GM21360 (cell line): ENCODE measurements at regions not wholly inside any gene's neighbourhood (a gene's known extent, or its start where the extent isn't known, plus 50 kb on each side); places are given as distances from the start of the nearest gene placed in this dataset.

ENCODE experiments used
- ATAC-seq: cut with Tn5 transposase; IDR thresholded peaks from one replicate; pipeline ENCODE4 v1.9.1; 2021; ENCODE audit warnings: mild to moderate bottlenecking, moderate library complexity; ENCODE audit not compliant: unreplicated experiment

DNA sequence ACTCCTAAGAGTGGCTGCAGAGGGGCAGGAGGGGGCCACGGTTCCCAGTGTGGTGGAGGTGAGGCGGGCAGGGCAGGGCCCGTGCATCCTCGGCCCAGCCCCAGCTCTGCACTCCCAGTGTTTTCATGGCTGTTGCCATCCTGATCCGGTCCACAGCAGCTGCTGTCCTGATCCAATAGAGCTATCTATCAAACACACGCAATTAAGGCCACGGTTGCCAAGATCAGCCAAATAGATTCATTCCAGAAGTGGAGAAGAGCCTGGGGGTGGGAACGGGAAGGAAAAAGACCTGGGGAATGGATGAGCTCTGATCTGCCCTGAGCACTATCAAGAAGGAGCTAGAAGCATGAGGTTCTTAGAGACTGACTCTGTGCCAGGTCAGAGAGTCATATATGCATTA, 160.9 kb upstream of the SYT13 start:
- no peak for ATAC-seq

DNA sequence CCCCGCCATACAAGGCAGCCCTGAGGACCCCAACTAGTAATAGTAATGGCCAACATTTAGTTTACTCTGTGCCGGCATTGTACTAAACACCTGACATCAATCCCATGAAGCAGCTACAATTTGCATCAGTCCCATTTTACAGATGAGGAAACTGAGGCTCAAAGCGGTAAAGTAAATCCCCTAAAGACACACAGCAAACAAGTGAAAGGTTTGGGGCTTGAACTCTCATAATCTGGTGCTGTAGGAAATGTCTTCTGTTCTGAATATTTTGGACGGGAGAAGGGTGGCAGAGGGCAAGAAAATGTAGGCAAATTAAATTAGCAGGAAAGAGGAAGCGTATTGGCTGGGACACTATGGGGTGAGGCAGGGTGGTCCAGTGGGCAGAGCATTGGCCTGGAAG, 160.3 kb upstream of the SYT13 start:
- no peak for ATAC-seq

DNA sequence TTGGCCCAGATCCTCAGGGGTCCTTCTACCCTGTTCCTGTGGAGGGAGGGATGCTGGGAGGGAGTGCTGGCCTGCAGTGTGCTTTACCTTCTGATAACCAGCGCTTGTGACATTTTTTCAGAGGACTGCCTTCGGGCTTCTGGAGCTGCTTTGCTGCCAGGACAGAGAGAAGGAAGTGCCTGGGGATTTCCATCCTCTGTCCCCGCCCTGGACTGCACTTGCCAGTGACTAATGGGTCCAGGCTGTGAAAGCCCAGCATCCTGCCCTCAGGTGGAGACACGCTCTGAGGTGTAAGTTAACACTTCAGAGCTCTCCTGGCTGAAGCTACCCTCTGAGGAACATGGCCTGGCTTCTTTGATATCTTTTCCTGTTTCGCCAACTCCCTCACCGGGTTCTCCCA, 158.7 kb upstream of the SYT13 start:
- ATAC-seq, result no peak

DNA sequence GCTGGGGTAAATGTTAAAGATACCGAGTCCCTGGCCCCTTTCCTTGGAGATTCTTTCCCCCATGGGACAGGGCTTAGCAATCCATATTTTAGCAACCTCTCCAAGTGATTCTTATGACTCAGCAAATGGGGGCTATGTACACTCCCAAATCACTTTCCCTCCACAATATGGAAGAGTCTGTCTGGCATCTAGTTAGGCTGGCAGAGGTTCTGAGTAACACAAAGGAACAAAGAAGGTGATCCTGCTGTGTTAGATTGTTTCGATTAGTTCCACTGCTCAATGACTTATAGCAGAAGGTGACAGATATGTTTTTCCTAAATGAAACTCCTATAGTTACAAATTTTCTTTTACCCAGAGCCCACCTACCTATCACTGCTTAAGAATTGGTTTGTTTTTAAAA, 154.0 kb upstream of the SYT13 start:
- ATAC-seq, result no peak

DNA sequence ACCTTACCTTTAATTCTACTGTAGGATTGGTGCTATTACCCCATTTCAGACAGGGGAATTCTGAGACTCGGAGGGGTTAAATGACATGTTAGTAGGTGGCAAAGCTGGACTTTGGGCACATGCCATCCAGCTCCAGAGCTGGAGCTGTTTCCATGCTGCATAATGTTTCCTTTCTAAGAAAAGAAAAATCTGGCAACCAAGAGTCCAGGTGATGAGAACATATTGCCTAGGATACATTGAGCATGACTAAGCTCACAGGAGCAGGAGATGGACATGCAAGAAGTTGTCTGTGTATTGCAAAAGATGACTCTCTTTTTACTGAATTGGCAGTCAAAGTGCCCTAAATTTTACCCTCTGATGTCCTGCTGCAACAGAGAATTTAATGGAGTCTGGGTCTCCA, 150.8 kb upstream of the SYT13 start:
- ATAC-seq, result no peak

DNA sequence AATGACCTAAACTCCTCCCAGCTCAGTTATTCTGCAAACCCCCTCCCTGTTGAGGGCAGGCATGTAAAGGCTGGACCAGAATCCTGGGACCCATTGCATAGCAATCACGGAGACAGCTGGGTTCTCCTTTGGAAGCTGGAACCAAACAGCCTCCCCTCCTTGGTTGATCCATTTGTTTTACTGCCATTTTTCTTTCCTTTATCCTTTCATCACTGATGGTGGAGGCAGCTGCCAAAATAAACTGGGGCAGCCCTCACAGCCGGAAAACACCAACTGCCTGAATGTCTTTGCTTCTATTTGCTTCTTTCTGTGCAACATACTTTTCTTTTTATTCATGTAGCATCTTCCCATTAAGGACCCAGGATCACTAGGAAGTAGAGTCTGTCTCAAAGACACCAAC, 150.0 kb upstream of the SYT13 start:
- ATAC-seq, result no peak

DNA sequence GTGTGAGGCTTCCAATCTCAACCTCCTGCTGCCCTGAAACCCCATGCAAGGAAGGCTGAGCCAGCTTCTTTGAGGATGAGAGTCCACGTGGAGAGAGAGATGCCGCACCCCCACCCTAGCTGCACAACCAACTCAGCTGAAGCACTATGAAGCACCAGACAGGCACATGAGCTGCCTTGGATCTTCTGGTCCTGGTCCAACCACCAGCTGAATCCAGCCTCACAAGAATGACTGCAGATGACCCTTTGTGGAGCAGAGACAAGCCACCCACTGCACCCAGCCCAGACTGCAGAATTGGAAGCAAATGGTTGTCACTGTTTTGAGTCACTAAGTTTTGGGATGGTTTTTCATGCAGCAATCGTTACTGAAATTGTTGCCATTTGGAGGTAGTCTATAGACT, 149.6 kb upstream of the SYT13 start:
- no peak for ATAC-seq

DNA sequence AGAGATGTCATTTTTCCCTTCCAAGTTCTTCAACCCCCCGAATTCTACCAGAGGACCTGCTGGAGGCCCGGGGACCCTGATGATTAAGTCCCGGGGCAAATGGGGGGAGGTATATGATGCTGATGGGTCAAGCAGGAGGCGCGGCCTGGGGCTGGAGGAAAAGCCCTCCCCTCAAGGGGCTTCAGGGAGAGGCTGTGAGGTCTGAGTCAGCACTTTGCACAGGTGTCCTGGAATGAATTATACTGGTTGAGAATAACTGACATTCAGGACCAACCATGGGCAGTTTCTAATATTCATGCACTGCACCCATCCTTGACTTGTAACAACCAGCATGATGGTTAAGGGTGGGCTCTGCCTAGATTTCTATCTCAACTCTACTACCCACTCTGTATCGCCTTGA, 146.8 kb upstream of the SYT13 start:
- no peak for ATAC-seq

DNA sequence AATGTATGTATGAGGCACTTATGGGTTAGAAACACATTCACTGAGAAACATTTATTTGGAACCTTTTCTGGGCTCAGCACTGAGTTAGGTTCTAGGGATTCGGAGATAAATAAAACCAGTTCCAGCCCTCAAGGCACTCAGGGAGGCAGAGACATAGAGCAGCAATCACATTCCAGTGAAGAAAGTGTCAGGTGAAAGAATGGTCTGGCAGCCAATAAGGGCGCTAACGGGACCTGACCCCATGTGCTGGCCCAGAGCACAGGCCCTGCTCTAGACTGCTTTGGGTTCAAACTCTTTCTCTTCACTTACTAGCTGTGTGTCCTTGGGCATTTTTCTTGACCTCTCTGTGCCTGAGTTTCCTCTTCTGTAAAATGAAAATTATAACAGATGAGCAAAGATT, 146.0 kb upstream of the SYT13 start:
- no peak for ATAC-seq

DNA sequence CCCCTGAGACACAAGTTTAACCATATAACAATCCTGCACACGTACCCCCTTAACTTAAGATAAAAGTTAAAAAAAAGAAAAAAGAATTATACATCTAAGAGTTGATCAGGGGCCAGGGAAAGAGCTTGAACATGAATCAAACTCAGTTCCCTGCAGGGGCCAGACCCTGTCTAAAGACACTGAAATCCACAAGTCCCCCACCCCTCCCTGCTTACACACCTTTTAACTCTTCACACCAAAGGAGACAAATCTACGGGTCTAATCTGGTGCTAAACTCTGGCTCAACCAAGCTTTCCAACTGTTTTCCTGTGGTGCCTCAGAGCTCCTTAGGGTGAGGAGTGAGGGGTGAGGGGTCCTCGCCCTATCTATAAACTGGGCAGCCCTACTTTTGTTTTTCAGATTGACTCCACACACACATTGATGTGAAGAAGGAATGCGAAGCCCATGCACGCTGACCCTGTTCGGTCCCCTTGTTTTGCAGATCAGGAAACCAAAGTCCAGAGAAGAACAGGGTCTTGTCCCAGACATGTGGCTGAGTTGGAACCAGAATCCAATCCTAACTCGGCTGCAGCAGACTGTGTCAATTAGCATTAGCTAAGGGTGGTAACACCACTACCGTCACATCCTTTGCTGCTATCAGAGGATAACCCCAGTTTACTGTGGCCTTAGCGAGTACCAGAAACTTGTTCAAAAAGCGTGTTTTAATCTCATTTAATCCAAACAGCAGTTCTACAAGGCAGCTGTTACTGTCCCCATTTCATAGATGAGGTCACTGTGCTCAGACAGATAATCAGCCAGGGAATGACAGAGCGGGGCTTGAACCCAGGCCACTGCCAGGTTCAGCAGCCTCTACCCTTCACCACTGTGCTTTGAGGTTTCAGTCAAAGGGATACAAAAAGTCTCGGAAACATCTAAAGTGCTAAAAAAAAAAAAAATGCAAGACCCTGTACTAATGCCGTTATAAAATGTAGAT, 145.2 kb upstream of the SYT13 start:
- ATAC-seq, result no peak

DNA sequence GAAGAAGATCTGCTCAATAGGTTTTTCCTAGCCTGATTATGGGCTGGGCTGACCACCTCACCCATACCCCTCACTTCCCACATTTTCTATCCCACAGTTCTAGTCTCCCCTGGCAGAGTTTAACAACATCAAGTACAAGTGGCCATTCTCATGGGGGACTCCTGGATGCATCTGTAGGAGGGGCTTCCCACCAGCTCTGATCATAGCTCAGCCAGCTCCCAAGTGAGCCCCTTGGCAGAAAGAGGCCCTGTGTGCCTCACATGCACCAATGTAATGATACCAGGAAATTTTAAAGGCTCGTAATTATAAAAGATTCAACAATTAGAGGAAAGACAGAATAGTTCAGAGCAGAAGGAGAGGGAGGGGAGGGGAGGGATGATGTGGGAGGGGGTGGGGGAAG, 144.2 kb upstream of the SYT13 start:
- ATAC-seq, result no peak

DNA sequence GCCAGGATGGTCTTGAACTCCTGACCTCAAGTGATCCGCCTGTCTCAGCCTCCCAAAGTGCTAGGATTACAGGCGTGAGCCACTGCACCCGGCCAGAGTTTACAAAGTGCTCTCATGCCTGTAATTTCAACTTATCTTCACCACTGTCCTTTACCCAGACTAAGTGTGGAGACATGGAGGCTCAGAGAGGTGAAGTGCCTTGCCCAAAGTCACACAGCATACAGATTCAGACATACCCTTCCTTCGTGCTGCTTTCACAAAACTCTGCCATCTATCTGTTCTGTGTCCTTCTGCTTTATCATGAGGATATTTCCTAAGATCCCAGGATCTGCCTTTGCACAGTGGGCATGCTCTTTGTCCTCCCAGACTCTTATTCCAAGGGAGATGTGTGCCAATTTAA, 143.6 kb upstream of the SYT13 start:
- ATAC-seq, result no peak

DNA sequence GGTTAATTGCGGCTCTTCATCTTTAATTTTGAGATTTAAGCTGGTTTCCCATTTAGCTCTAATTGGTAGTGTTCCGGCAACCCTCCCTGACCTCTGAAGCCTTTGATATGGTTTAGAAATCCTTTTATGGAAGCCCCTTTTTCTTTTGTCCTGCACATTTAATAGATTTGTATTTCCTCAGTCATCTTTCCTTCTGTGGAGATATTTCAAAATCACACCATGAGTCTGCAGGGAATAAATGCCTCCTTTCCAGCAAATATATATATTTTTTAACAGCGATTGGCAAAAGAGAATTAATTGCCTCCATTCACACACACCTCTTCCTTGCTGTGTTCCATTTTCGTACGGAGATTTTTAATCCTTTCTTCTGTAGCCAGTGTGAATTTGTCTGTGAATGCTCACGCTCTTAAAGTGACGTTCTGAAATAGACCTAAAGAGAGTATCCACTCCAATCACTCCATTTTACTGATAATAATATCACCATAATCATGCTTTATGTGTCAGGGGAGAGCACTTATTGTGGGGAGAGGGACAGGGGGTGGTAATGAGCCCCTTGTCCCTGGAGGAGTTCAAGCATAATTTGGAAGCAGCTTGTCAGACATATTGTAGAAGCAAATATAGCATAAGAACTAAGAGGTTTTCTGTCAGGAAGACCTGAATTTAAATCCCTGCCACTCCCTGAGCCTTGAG, 142.5 kb upstream of the SYT13 start:
- no peak for ATAC-seq

DNA sequence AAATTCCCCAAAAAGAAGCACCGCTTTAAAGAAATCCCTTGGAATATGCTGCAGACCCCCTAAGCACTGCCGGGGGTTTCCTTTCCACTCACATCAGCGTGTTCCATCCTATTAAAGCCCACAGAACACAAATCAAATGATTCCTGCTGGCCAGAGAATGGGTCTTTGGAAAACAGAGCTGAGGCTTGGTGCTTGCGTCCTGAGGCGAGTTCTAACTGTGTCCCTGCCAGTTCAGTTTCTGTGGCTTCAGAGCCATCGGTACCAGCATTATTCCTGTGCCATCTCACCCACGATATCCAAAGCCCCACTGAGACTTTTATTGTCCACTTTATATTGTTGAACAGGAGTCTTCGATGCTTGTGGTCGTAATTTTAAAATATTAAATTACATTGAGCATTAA, 142.0 kb upstream of the SYT13 start:
- no peak for ATAC-seq

DNA sequence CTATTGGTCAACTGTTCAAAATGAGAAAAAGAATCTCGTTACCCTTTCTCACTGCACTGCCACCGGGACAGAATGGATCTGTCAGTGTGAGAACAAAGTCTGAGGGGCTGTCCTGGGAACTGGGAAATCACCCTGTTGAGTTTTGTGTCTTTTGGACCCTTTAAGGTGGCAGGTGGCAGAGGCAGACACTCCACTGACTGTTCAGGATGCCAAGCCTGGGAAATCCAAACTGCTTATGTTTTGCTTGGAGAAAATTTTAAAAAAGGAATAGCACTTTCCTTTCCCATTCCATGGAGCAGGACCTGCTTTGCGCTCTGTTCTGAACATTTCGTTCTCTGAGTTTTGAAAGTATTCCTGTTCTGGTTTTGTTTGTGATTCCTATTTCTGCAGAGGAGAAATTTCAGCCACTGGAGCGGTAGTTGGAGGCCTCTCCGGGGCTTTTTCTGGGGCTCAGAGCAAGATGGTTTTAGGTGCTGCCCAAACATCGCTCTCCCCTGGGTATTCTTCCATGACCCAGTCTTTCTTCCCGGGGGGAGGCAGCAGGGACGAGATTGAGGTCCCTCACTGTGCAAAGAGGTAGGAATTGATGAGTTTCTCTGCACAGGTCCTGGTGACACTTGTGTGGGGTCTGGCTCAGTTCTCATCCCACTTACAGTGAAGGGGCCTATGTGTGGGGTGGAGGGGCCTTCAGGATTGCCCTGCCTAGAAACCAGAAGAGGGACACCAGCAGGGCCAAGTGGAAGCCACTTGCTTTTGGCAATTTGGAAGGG, 138.5 kb upstream of the SYT13 start:
- no peak for ATAC-seq

DNA sequence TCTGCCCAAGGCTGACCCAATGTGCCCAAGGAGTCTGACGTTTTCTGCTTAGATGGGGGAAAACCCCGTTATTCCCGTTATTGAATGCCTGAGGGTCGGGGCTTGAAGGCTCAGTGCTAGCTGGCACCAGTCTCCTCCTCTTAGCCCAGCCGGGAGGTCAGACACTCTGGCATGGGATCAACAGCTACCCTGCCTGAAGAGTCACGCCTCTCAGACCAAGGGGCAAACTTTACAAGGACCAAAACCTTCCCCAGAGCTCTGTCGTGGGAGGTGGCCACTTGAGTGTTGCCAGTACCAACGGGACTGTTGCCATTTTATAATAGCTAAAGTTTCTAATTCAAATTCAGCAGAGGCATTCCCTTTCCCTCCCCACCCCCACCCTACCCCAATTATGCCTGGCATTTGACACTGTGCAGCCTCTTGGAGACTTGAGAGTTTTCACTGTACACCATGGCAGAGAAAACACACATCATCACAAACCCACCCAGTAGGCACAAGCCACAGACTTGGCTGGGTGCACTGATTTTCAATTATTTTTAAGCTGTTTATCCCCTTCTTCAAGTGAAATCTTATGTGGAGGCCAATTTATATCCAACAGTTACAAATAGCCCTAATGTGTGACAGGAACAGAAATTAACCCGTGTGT, 137.5 kb upstream of the SYT13 start:
- no peak for ATAC-seq

DNA sequence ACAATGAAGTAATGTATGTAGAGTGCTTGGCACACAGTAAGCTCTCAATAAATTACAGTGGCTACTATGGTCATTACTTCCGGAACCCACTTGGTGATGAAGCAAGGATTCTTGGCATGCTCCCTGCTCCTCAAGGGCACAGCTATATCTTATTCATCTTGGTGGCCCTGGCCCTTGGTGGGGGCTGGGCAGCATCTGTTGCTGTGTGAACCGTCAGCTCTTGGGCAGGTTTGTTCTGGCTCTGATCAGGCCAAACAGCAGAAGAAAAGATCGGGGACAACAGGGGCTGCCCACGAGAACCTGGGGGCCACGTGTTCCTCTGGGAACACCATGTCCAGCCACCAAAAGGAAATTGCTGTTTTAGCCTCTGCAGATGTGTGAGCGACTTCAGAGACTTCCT, 136.9 kb upstream of the SYT13 start:
- no peak for ATAC-seq

DNA sequence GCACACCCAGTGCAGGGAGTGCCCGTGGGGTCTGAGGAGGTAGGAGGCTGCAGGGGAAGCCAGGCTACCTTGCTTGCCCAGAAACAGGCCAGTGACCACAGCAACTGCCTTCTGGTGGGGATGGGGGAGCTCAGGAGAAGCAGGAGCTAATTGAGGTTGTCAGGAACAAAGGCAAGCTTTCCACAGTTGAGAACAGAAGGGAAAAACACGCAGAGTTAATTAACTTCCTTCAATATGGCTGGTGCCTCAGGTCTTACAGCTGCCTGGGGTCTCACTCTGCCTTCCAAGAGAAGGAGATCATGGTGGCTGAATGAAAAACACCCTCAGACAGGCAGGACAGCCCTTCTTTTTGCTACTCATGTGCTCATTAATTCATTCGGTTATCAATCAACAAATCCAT, 127.9 kb upstream of the SYT13 start:
- no peak for ATAC-seq

DNA sequence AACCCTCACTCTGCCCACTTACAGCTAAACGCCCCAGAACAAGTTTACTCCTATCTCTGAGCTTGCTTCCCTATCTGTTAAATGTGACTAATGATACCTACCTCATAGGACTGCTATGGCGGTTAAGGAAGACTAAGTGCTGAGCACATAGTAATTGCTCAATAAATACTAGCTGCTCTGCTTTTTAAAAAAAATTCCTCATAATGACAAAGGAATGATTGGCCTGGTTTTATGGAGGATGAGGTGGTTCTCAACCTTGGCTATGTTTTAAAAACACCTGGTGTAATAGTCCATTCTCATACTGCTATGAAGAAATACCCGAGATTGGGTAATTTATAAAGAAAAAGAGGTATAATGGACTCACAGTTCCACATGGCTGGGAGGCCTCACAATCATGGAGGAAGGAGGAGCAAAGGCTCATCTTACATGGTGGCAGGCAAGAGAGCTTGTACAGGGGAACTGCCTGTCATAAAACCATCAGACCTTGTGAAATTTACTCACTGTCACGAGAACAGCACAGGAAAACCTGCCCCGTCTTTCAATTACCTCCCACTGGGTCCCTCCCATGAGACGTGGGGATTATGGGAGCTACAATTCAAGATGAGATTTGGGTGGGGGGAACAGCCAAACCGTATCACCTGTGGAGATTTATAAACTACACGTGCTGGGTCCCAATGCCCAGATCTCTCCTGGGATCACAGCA, 127.2 kb upstream of the SYT13 start:
- no peak for ATAC-seq

DNA sequence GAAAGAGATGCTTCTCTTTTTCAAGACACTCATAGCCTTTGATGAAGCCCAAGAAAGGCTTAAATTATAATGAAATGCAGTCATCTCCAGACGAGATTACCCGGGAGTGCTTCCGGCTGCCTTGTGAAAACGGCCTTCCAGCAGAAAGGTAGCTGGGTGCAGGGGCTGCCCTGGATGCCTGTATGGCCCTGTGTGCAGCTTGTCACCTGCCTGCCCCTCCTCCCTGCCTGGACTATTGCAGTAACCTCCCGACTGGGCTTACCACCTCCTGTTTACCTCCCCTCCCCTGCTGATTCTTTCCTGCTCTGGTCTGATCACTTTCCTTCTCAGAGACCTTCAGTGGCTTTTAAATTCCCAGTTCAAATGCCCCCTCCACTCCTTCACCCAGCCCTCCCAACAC, 126.4 kb upstream of the SYT13 start:
- ATAC-seq, result no peak

DNA sequence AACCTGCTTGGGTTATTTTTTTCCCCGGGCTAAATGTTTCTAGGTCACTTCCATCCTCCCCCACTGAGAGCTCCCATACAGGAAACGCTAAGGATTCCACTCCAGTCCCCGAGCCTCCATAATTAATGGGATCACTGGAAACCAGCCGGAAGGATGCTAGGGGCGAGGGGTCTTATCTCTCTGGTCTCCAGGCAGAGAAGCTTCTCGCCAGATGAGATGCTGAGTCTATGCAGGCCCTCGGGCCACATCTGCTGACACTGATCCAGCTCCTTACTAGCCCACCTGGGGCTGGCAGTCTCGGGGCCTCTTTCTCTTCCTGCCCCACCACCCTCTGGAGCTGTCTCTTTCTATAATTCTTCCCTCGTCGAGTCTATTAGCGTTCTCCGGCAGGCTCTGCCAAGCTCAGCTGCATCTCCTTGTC, 125.9 kb upstream of the SYT13 start:
- no peak for ATAC-seq
